Central memory CD8-positive, alpha-beta T cell (primary cell): ENCODE measurements at regions not wholly inside any gene's neighbourhood (a gene's known extent, or its start where the extent isn't known, plus 50 kb on each side); places are given as distances from the start of the nearest gene placed in this dataset.
A peak's percentile ranks its signal among the peaks of the same experiment; 100 is the strongest.

Experiments
- ATAC-seq: fragments of 150-1000 bp; cut with Tn5 transposase; replicated peaks from 2 replicates; pipeline ENCODE4 v1.10.0; 2022; ENCODE audit warnings: mild to moderate bottlenecking, moderate FRiP score, moderate number of reproducible peaks; ENCODE audit not compliant: poor library complexity, severe bottlenecking; ENCODE audit errors: extremely low read depth
- DNase-seq, 2 donors: peaks; one replicate each; pipeline ENCODE4 v3.0.0; 2021; ENCODE audit warnings: low spot score in 2 of 2
- H3K27ac Mint-ChIP-seq: one replicate; pipeline ENCODE4 v1.8.0; 2022; ENCODE audit warnings: low read depth, mild to moderate bottlenecking, moderate library complexity, mixed read lengths
- H3K27me3 Mint-ChIP-seq: one replicate; pipeline ENCODE4 v1.8.0; 2022; ENCODE audit warnings: mixed read lengths
- H3K36me3 Mint-ChIP-seq: one replicate; pipeline ENCODE4 v1.8.0; 2022; ENCODE audit warnings: mild to moderate bottlenecking, moderate library complexity, mixed read lengths; ENCODE audit not compliant: insufficient read depth
- H3K4me1 Mint-ChIP-seq: one replicate; pipeline ENCODE4 v1.8.0; 2022; ENCODE audit warnings: mixed read lengths
- H3K4me3 Mint-ChIP-seq: one replicate; pipeline ENCODE4 v1.8.0; 2022; ENCODE audit warnings: mild to moderate bottlenecking, moderate library complexity, mixed read lengths
- H3K9me3 Mint-ChIP-seq: one replicate; pipeline ENCODE4 v1.8.0; 2022; ENCODE audit warnings: mixed read lengths

GRCh38 chr12:105930557-105931503, 207.9 kb downstream of the NUAK1 start:
- no peak for ATAC-seq
- H3K4me3 Mint-ChIP-seq = no peak overlapping the region
- H3K36me3 Mint-ChIP-seq = peaks cover 3% of the 10 kb centered on the region
- H3K9me3 Mint-ChIP-seq = no peaks in the 10 kb centered on the region
- no peaks in the 10 kb centered on the region for H3K4me1 Mint-ChIP-seq
- peaks cover 33% of the 10 kb centered on the region for H3K27me3 Mint-ChIP-seq
- no peak overlapping the region for H3K27ac Mint-ChIP-seq
- no peak for DNase-seq

- Mint-ChIP-seq H3K4me1 (no peaks in the 10 kb centered on the region), H3K9me3 (no peaks in the 10 kb centered on the region), H3K36me3 (peaks cover 3% of the 10 kb centered on the region), H3K27me3 (peaks cover 24% of the 10 kb centered on the region), H3K27ac (no peak overlapping the region), H3K4me3 (no peak overlapping the region)
- no peak for DNase-seq
- ATAC-seq = no peak
These were observed 206.8 kb downstream of the NUAK1 start for GRCh38 chr12:105931762-105932570.

GRCh38 chr12:105933671-105934665, 204.8 kb downstream of the NUAK1 start:
- Mint-ChIP-seq H3K36me3 (peaks cover 1% of the 10 kb centered on the region), H3K4me3 (no peak overlapping the region), H3K27me3 (peaks cover 27% of the 10 kb centered on the region), H3K4me1 (no peaks in the 10 kb centered on the region), H3K27ac (no peak overlapping the region), H3K9me3 (no peaks in the 10 kb centered on the region)
- no peak for ATAC-seq
- DNase-seq = no peak

- Mint-ChIP-seq H3K27me3 (peaks cover 30% of the 10 kb centered on the region), H3K9me3 (no peaks in the 10 kb centered on the region), H3K4me3 (no peak overlapping the region), H3K4me1 (no peaks in the 10 kb centered on the region), H3K27ac (no peak overlapping the region), H3K36me3 (peaks cover 1% of the 10 kb centered on the region)
- no peak for ATAC-seq
- no peak for DNase-seq
These were observed 203.6 kb downstream of the NUAK1 start for GRCh38 chr12:105935106-105935505.

- Mint-ChIP-seq H3K4me3 (no peak overlapping the region), H3K27me3 (peaks cover 30% of the 10 kb centered on the region), H3K27ac (no peak overlapping the region), H3K36me3 (no peaks in the 10 kb centered on the region), H3K9me3 (no peaks in the 10 kb centered on the region), H3K4me1 (no peaks in the 10 kb centered on the region)
- ATAC-seq (peak; percentile 73), DNase-seq (no peak)
These were observed 202.8 kb downstream of the NUAK1 start for GRCh38 chr12:105935981-105936380.

GRCh38 chr12:105936496-105936895, 202.3 kb downstream of the NUAK1 start:
- Mint-ChIP-seq H3K4me3 (no peak overlapping the region), H3K4me1 (no peaks in the 10 kb centered on the region), H3K27ac (no peak overlapping the region), H3K9me3 (no peaks in the 10 kb centered on the region), H3K36me3 (no peaks in the 10 kb centered on the region), H3K27me3 (peaks cover 30% of the 10 kb centered on the region)
- DNase-seq (no peak), ATAC-seq (no peak)

GRCh38 chr12:105937009-105937408, 201.7 kb downstream of the NUAK1 start:
- ATAC-seq = no peak
- no peaks in the 10 kb centered on the region for H3K36me3 Mint-ChIP-seq
- DNase-seq = no peak
- H3K4me1 Mint-ChIP-seq = no peaks in the 10 kb centered on the region
- H3K27ac Mint-ChIP-seq = no peak overlapping the region
- H3K4me3 Mint-ChIP-seq = no peak overlapping the region
- H3K27me3 Mint-ChIP-seq = peaks cover 30% of the 10 kb centered on the region
- H3K9me3 Mint-ChIP-seq = no peaks in the 10 kb centered on the region

- no peaks in the 10 kb centered on the region for H3K4me1 Mint-ChIP-seq
- no peaks in the 10 kb centered on the region for H3K36me3 Mint-ChIP-seq
- H3K27me3 Mint-ChIP-seq = peaks cover 27% of the 10 kb centered on the region
- DNase-seq (no peak), ATAC-seq (no peak)
- no peak overlapping the region for H3K4me3 Mint-ChIP-seq
- H3K27ac Mint-ChIP-seq = no peak overlapping the region
- peaks cover 7% of the 10 kb centered on the region for H3K9me3 Mint-ChIP-seq
These were observed 199.5 kb downstream of the NUAK1 start for GRCh38 chr12:105939181-105939721.

GRCh38 chr12:105942281-105942680, 196.5 kb downstream of the NUAK1 start:
- H3K4me1 Mint-ChIP-seq = no peaks in the 10 kb centered on the region
- peaks cover 10% of the 10 kb centered on the region for H3K27me3 Mint-ChIP-seq
- no peak overlapping the region for H3K27ac Mint-ChIP-seq
- peaks cover 7% of the 10 kb centered on the region for H3K9me3 Mint-ChIP-seq
- no peak overlapping the region for H3K4me3 Mint-ChIP-seq
- no peak for ATAC-seq
- DNase-seq = no peak
- H3K36me3 Mint-ChIP-seq = no peaks in the 10 kb centered on the region

- Mint-ChIP-seq H3K4me3 (no peak overlapping the region), H3K36me3 (no peaks in the 10 kb centered on the region), H3K27me3 (peaks cover 7% of the 10 kb centered on the region), H3K27ac (no peak overlapping the region), H3K4me1 (no peaks in the 10 kb centered on the region), H3K9me3 (peaks cover 7% of the 10 kb centered on the region)
- no peak for DNase-seq
- ATAC-seq = no peak
These were observed 195.2 kb downstream of the NUAK1 start for GRCh38 chr12:105943525-105943924.

GRCh38 chr12:105944628-105945027, 194.1 kb downstream of the NUAK1 start:
- Mint-ChIP-seq H3K36me3 (no peaks in the 10 kb centered on the region), H3K27ac (no peak overlapping the region), H3K4me1 (no peaks in the 10 kb centered on the region), H3K4me3 (no peak overlapping the region), H3K27me3 (no peaks in the 10 kb centered on the region), H3K9me3 (peaks cover 7% of the 10 kb centered on the region)
- ATAC-seq = no peak
- no peak for DNase-seq

- Mint-ChIP-seq H3K36me3 (no peaks in the 10 kb centered on the region), H3K4me1 (no peaks in the 10 kb centered on the region), H3K9me3 (peaks cover 7% of the 10 kb centered on the region), H3K27ac (no peak overlapping the region), H3K27me3 (no peaks in the 10 kb centered on the region), H3K4me3 (no peak overlapping the region)
- no peak for DNase-seq
- ATAC-seq = no peak
These were observed 192.9 kb downstream of the NUAK1 start for GRCh38 chr12:105945880-105946279.
